ENCODE measurements at regions not wholly inside any gene's neighbourhood (a gene's known extent, or its start where the extent isn't known, plus 50 kb on each side); places are given as distances from the start of the nearest gene placed in this dataset.

DNA sequence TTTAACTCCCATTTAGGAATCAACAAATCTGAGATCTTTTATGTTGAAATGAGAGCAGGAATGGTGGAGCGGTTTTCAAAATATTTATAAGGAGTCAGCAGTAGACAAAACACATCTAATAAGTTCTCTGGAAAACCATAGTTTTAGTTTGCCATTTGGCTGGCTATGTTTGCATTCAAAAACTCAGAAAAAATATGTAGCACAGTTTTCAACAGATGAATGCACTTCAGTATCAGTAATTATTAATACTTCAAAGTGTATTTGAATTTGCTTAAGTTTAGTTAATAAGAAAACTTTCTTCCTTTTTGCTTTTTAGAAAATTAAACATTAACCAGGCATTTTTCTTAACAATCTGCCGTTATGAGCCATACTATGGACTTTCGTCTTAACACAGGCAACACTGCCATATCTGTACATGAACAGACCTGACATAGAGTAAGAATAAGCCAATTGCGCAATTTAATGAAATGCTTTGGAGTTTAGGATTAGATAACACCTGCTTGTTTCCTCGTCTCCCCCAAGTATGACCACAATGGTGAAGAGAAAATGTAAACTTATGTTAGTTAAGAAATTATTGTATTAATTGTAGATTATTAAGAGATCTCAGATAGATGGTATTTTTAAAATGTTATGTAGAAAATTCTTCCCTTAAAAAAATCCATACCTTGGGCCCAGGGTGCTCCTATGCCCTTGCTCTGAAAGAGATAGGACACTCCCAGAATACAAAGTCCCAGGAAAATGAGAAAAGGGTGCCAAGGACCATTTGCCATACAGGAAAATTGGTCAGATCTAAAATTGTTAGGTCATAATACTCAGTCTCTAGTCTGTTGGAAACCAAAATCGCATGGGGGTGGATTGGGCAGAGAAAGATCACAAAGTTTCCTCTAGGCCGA, 552.3 kb upstream of the ARGLU1 start:
- H3K4me3 ChIP-seq: no peak overlapping the region
- WGBS, 2 donors: 80 to 83% methylated on average over 7 of the region's 7 CpGs
- H3K9me3 ChIP-seq (ENCODE audit: control insufficient read depth in 4 of 4, insufficient read depth in 3 of 4, low read length in 3 of 4): no peaks in the 10 kb centered on the region
- DNase-seq (peak in 2 of 3 donors; percentile 32 to 70), ATAC-seq (ENCODE audit: insufficient read depth, low FRiP score) (no peak)
- TF ChIP-seq, protein P1, sequence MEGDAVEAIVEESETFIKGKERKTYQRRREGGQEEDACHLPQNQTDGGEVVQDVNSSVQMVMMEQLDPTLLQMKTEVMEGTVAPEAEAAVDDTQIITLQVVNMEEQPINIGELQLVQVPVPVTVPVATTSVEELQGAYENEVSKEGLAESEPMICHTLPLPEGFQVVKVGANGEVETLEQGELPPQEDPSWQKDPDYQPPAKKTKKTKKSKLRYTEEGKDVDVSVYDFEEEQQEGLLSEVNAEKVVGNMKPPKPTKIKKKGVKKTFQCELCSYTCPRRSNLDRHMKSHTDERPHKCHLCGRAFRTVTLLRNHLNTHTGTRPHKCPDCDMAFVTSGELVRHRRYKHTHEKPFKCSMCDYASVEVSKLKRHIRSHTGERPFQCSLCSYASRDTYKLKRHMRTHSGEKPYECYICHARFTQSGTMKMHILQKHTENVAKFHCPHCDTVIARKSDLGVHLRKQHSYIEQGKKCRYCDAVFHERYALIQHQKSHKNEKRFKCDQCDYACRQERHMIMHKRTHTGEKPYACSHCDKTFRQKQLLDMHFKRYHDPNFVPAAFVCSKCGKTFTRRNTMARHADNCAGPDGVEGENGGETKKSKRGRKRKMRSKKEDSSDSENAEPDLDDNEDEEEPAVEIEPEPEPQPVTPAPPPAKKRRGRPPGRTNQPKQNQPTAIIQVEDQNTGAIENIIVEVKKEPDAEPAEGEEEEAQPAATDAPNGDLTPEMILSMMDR (IDR thresholded peaks at IDR 0.05; ENCODE audit: control extremely low read depth, extremely low read depth): no peak
- H3K27ac ChIP-seq (ENCODE audit: low read depth in 1 of 2, low read length in 1 of 2): no peak overlapping the region
- H3K36me3 ChIP-seq (ENCODE audit: control insufficient read depth in 4 of 4, insufficient read depth in 4 of 4, low read length in 4 of 4): no peaks in the 10 kb centered on the region
- no peak overlapping the region for H3K9ac ChIP-seq (ENCODE audit: insufficient read depth in 1 of 2, low read length in 2 of 2)
- H3K27me3 ChIP-seq (ENCODE audit: control insufficient read depth in 3 of 3, insufficient read depth in 3 of 3, low read length in 2 of 3): no peaks in the 10 kb centered on the region
- H3K4me1 ChIP-seq (ENCODE audit: control insufficient read depth in 5 of 5, insufficient read depth in 5 of 5, low read length in 5 of 5): peaks cover 0 to 10% (median 0%) of the 10 kb centered on the region in 5 donors

DNA sequence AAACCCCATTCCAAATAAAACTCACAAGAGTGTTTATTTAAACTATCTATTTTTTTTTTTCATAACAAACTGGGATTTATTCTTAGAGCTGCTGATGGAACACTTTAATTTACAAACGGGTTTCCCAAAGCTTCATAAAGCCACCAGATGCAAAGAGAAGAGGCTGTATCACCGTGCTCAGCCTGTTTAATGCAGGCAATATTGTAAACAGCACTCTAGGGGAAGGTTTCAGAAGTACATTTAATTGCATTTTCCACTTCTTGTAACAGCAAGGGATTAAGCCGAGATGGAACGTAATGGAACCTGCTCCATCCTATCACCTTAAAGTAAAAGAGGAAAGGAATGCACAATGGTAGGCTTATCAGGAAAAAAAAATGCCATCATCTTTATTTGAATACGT, 550.6 kb upstream of the ARGLU1 start:
- H3K9ac ChIP-seq (ENCODE audit: insufficient read depth in 1 of 2, low read length in 2 of 2): no peak overlapping the region
- H3K4me3 ChIP-seq: no peak overlapping the region
- no peak overlapping the region for H3K27ac ChIP-seq (ENCODE audit: low read depth in 1 of 2, low read length in 1 of 2)
- H3K27me3 ChIP-seq (ENCODE audit: control insufficient read depth in 3 of 3, insufficient read depth in 3 of 3, low read length in 2 of 3): no peaks in the 10 kb centered on the region
- ATAC-seq (ENCODE audit: insufficient read depth, low FRiP score): no peak
- no peaks in the 10 kb centered on the region for H3K9me3 ChIP-seq (ENCODE audit: control insufficient read depth in 4 of 4, insufficient read depth in 3 of 4, low read length in 3 of 4)
- H3K36me3 ChIP-seq (ENCODE audit: control insufficient read depth in 4 of 4, insufficient read depth in 4 of 4, low read length in 4 of 4): no peaks in the 10 kb centered on the region
- no peak for DNase-seq
- TF ChIP-seq, protein P1 (IDR thresholded peaks at IDR 0.05; ENCODE audit: control extremely low read depth, extremely low read depth): no peak
- 80 to 83% methylated on average over 5 of the region's 5 CpGs for WGBS, 2 donors
- H3K4me1 ChIP-seq (ENCODE audit: control insufficient read depth in 5 of 5, insufficient read depth in 5 of 5, low read length in 5 of 5): peaks cover 0 to 10% (median 0%) of the 10 kb centered on the region in 5 donors

DNA sequence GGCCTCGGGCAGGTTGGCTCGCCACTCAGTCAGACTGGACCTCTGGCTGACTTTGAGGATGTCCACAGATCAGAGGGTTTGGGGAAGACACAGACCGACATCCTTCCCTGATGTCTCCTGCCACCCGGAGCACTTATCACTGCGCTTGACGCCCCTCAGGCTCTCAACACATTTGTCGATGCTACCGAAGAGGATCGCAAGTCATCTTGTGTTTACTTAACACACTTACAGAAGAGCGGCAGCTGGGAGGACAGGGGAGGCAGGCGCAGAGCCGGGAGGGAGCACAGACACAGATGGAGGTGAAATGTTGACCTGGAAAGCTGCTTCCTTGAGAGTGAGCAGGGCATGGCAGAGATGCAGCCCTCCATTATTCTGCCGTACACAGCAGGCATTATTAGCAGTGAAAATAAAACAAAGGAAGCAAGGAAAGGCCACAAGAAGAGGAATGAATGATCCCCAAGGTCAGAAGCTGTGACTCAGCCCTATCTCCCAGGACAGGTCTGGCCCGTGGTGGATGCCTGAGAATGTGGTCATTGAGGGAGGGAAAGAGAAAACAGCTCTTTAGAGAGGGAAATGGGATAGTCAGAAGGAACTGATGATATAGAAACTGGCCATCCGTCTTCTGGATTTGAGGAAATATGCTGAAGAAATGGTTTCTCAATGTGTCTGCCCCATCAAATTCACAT, 549.5 kb upstream of the ARGLU1 start:
- ATAC-seq (ENCODE audit: insufficient read depth, low FRiP score) (no peak), DNase-seq (no peak)
- Histone ChIP-seq H3K9me3 (ENCODE audit: control insufficient read depth in 4 of 4, insufficient read depth in 3 of 4, low read length in 3 of 4) (peaks cover 0 to 2% (median 0%) of the 10 kb centered on the region in 4 donors), H3K4me1 (ENCODE audit: control insufficient read depth in 5 of 5, insufficient read depth in 5 of 5, low read length in 5 of 5) (peaks cover 0 to 10% (median 0%) of the 10 kb centered on the region in 5 donors), H3K27ac (ENCODE audit: low read depth in 1 of 2, low read length in 1 of 2) (no peak overlapping the region), H3K36me3 (ENCODE audit: control insufficient read depth in 4 of 4, insufficient read depth in 4 of 4, low read length in 4 of 4) (no peaks in the 10 kb centered on the region), H3K27me3 (ENCODE audit: control insufficient read depth in 3 of 3, insufficient read depth in 3 of 3, low read length in 2 of 3) (no peaks in the 10 kb centered on the region), H3K9ac (ENCODE audit: insufficient read depth in 1 of 2, low read length in 2 of 2) (no peak overlapping the region), H3K4me3 (no peak overlapping the region)
- WGBS, 2 donors: 84% methylated on average over 15 of the region's 15 CpGs
- TF ChIP-seq, protein P1 (IDR thresholded peaks at IDR 0.05; ENCODE audit: control extremely low read depth, extremely low read depth): no peak

Measured in lung (tissue), 11 donors.